Liver (tissue), 8 donors: ENCODE measurements at regions not wholly inside any gene's neighbourhood (a gene's known extent, or its start where the extent isn't known, plus 50 kb on each side); places are given as distances from the start of the nearest gene placed in this dataset.

ENCODE experiments used
- DNase-seq: peaks from one replicate; pipeline ENCODE4 v3.0.0-alpha.2; 2017; ENCODE audit warnings: low spot score
- H3K27ac ChIP-seq, 2 donors: one replicate each; pipeline ENCODE4 v1.7.0; 2013; ENCODE audit warnings: inconsistent platforms in 2 of 2, low read length in 2 of 2, control low read depth in 1 of 2, low read depth in 1 of 2, mild to moderate bottlenecking in 1 of 2
- H3K27me3 ChIP-seq, 4 donors: one replicate each; pipeline versions ENCODE4 v1.6.1 to v1.7.0; 2013; ENCODE audit warnings: low read length in 3 of 4, inconsistent platforms in 1 of 4, mild to moderate bottlenecking in 1 of 4, moderate library complexity in 1 of 4; ENCODE audit not compliant: control insufficient read depth in 4 of 4, insufficient read depth in 4 of 4
- H3K36me3 ChIP-seq, 4 donors: one replicate each; pipeline versions ENCODE4 v1.6.1 to v1.7.0; 2013; ENCODE audit warnings: low read length in 3 of 4, mild to moderate bottlenecking in 3 of 4, low read depth in 1 of 4, moderate library complexity in 1 of 4; ENCODE audit not compliant: control insufficient read depth in 4 of 4, insufficient read depth in 3 of 4
- H3K4me1 ChIP-seq, 4 donors: one replicate each; pipeline versions ENCODE4 v1.6.1 to v1.7.0; 2013; ENCODE audit warnings: low read length in 3 of 4, mild to moderate bottlenecking in 3 of 4, moderate library complexity in 1 of 4; ENCODE audit not compliant: control insufficient read depth in 4 of 4, insufficient read depth in 4 of 4
- H3K4me3 ChIP-seq, 3 donors: one replicate each; pipeline versions ENCODE4 v1.6.1 to v1.7.0; 2013; ENCODE audit warnings: low read length in 3 of 3, control low read depth in 1 of 3, low read depth in 1 of 3, mild to moderate bottlenecking in 1 of 3
- H3K9ac ChIP-seq, 2 donors: one replicate each; pipeline ENCODE4 v1.7.0; 2013; ENCODE audit warnings: low read length in 2 of 2, mild to moderate bottlenecking in 2 of 2, moderate library complexity in 2 of 2, control low read depth in 1 of 2, low read depth in 1 of 2
- H3K9me3 ChIP-seq, 4 donors: one replicate each; pipeline versions ENCODE4 v1.6.1 to v1.7.0; 2013; ENCODE audit warnings: low read length in 3 of 4; ENCODE audit not compliant: control insufficient read depth in 4 of 4
- EGR1 ChIP-seq, 2 donors: IDR thresholded peaks; 2 replicates each; pipeline ENCODE4 v1.6.1; 2016 to 2018; ENCODE audit warnings: antibody characterized with exemption in 2 of 2, low read depth in 2 of 2
- FOXA1 ChIP-seq: IDR thresholded peaks from 2 replicates; pipeline ENCODE4 v1.6.1; 2016; ENCODE audit warnings: antibody characterized with exemption
- FOXA2 ChIP-seq: IDR thresholded peaks from 2 replicates; pipeline ENCODE4 v1.6.1; 2016; ENCODE audit warnings: antibody characterized with exemption
- GABPA ChIP-seq, 2 donors: IDR thresholded peaks in 1 of 2; conservative IDR thresholded peaks in 1 of 2; 2 replicates each; pipeline ENCODE4 v1.6.1; 2016; ENCODE audit warnings: antibody characterized with exemption in 2 of 2, mild to moderate bottlenecking in 1 of 2, moderate library complexity in 1 of 2
- HNF4A ChIP-seq, 2 donors: conservative IDR thresholded peaks; 2 replicates each; pipeline ENCODE4 v1.6.1; 2016; ENCODE audit warnings: antibody characterized with exemption in 2 of 2, mild to moderate bottlenecking in 2 of 2
- HNF4G ChIP-seq: IDR thresholded peaks from 2 replicates; pipeline ENCODE4 v1.6.1; 2016; ENCODE audit warnings: antibody characterized with exemption
- JUND ChIP-seq, 2 donors: IDR thresholded peaks; 2 replicates each; pipeline ENCODE4 v1.6.1; 2016; ENCODE audit warnings: antibody characterized with exemption in 2 of 2
- NR2F2 ChIP-seq: IDR thresholded peaks from 2 replicates; pipeline ENCODE4 v1.6.1; 2016; ENCODE audit warnings: antibody characterized with exemption
- RAD21 ChIP-seq, 2 donors: IDR thresholded peaks; 2 replicates each; pipeline ENCODE4 v1.6.1; 2016; ENCODE audit warnings: antibody characterized with exemption in 2 of 2, mild to moderate bottlenecking in 2 of 2
- RXRA ChIP-seq, 2 donors: IDR thresholded peaks; 2 replicates each; pipeline ENCODE4 v1.6.1; 2017 to 2018; ENCODE audit warnings: antibody characterized with exemption in 2 of 2, mild to moderate bottlenecking in 1 of 2
- SP1 ChIP-seq: IDR thresholded peaks from 2 replicates; pipeline ENCODE4 v1.6.1; 2018; ENCODE audit warnings: antibody characterized with exemption, mild to moderate bottlenecking
- TAF1 ChIP-seq: conservative IDR thresholded peaks from 2 replicates; pipeline ENCODE4 v1.6.1; 2016; ENCODE audit warnings: antibody characterized with exemption, mild to moderate bottlenecking
- YY1 ChIP-seq: IDR thresholded peaks from 2 replicates; pipeline ENCODE4 v1.6.1; 2016; ENCODE audit warnings: antibody characterized with exemption, mild to moderate bottlenecking
- WGBS: extraction: QIAGEN DNeasy Blood & Tissue Kit; methylation state at CpG from one replicate; pipeline ENCODE4 v1.1.7; 2013; 5-methylcytosine and 5-hydroxymethylcytosine counted together
- TF ChIP-seq, protein P1 (sequence below): IDR thresholded peaks from 2 replicates; pipeline ENCODE4 v1.6.1; 2016; ENCODE audit warnings: antibody characterized with exemption
- TF ChIP-seq, protein P2 (sequence below): IDR thresholded peaks from 2 replicates; pipeline ENCODE4 v1.6.1; 2016; ENCODE audit warnings: antibody characterized with exemption, mild to moderate bottlenecking
- TF ChIP-seq, protein P3 (sequence below): fragments of 150-350 bp; IDR thresholded peaks from 2 replicates; pipeline ENCODE4 v1.5.1; 2017; ENCODE audit warnings: improper control_type of control experiment, low read depth, low read length; ENCODE audit not compliant: missing input control
- TF ChIP-seq, protein P4 (sequence below): IDR thresholded peaks from 2 replicates; pipeline ENCODE4 v1.6.1; 2016; ENCODE audit warnings: antibody characterized with exemption
- TF ChIP-seq, protein P5 (sequence below): IDR thresholded peaks from 2 replicates; pipeline ENCODE4 v1.6.1; 2016; ENCODE audit warnings: antibody characterized with exemption
- donor health status: healthy.
- donor health status: healthy.
- donor health status: healthy.
- donor health status: healthy.
- donor health status: healthy.

DNA sequence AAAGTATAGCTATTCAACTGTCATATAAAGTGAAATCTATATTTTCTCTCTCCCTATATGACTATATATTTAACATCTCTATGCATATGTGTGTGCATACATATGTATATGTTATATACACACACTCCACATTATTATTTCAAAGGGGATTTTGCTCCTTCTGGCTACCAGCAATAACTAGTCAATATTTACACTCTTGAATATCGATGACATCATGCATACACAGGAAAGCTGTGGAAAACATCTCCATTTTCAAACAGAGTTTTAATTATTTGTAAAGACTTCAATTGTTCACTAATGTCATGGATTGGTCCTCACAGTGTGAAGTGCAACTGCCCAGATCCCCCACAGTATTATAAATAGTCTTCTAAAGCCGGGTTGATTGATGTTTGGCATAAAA, 195.9 kb upstream of the TCF4 start:
- H3K9me3 ChIP-seq: no peaks in the 10 kb centered on the region

More for the DNA sequence above, 195.9 kb upstream of the TCF4 start:
- H3K9ac ChIP-seq: no peak overlapping the region
- no peaks in the 10 kb centered on the region for H3K36me3 ChIP-seq
- no peak for DNase-seq
- H3K27me3 ChIP-seq: peaks cover 0 to 3% (median 1%) of the 10 kb centered on the region in 4 donors
- TF ChIP-seq HNF4A (conservative IDR thresholded peaks at IDR 0.05): no peak
- no peak for TF ChIP-seq RAD21 (IDR thresholded peaks at IDR 0.05)
- TF ChIP-seq JUND (IDR thresholded peaks at IDR 0.05): no peak
- no peak for TF ChIP-seq FOXA1
- TF ChIP-seq, protein P1, sequence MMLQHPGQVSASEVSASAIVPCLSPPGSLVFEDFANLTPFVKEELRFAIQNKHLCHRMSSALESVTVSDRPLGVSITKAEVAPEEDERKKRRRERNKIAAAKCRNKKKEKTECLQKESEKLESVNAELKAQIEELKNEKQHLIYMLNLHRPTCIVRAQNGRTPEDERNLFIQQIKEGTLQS: no peak
- TF ChIP-seq, protein P2, sequence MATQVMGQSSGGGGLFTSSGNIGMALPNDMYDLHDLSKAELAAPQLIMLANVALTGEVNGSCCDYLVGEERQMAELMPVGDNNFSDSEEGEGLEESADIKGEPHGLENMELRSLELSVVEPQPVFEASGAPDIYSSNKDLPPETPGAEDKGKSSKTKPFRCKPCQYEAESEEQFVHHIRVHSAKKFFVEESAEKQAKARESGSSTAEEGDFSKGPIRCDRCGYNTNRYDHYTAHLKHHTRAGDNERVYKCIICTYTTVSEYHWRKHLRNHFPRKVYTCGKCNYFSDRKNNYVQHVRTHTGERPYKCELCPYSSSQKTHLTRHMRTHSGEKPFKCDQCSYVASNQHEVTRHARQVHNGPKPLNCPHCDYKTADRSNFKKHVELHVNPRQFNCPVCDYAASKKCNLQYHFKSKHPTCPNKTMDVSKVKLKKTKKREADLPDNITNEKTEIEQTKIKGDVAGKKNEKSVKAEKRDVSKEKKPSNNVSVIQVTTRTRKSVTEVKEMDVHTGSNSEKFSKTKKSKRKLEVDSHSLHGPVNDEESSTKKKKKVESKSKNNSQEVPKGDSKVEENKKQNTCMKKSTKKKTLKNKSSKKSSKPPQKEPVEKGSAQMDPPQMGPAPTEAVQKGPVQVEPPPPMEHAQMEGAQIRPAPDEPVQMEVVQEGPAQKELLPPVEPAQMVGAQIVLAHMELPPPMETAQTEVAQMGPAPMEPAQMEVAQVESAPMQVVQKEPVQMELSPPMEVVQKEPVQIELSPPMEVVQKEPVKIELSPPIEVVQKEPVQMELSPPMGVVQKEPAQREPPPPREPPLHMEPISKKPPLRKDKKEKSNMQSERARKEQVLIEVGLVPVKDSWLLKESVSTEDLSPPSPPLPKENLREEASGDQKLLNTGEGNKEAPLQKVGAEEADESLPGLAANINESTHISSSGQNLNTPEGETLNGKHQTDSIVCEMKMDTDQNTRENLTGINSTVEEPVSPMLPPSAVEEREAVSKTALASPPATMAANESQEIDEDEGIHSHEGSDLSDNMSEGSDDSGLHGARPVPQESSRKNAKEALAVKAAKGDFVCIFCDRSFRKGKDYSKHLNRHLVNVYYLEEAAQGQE: no peak
- no peak for TF ChIP-seq RXRA (IDR thresholded peaks at IDR 0.05)
- no peak for TF ChIP-seq GABPA (IDR thresholded peaks at IDR 0.05 in 1 of 2, conservative IDR thresholded peaks at IDR 0.05 in 1 of 2)
- TF ChIP-seq NR2F2: no peak
- no peak for TF ChIP-seq TAF1
- TF ChIP-seq EGR1 (IDR thresholded peaks at IDR 0.05; ENCODE audit: low read depth in 2 of 2): no peak
- TF ChIP-seq, protein P3, sequence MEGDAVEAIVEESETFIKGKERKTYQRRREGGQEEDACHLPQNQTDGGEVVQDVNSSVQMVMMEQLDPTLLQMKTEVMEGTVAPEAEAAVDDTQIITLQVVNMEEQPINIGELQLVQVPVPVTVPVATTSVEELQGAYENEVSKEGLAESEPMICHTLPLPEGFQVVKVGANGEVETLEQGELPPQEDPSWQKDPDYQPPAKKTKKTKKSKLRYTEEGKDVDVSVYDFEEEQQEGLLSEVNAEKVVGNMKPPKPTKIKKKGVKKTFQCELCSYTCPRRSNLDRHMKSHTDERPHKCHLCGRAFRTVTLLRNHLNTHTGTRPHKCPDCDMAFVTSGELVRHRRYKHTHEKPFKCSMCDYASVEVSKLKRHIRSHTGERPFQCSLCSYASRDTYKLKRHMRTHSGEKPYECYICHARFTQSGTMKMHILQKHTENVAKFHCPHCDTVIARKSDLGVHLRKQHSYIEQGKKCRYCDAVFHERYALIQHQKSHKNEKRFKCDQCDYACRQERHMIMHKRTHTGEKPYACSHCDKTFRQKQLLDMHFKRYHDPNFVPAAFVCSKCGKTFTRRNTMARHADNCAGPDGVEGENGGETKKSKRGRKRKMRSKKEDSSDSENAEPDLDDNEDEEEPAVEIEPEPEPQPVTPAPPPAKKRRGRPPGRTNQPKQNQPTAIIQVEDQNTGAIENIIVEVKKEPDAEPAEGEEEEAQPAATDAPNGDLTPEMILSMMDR: no peak
- TF ChIP-seq YY1: no peak
- no peak for TF ChIP-seq FOXA2
- no peak for TF ChIP-seq SP1
- TF ChIP-seq, protein P4, sequence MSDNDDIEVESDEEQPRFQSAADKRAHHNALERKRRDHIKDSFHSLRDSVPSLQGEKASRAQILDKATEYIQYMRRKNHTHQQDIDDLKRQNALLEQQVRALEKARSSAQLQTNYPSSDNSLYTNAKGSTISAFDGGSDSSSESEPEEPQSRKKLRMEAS: no peak
- TF ChIP-seq HNF4G: no peak
- TF ChIP-seq, protein P5, sequence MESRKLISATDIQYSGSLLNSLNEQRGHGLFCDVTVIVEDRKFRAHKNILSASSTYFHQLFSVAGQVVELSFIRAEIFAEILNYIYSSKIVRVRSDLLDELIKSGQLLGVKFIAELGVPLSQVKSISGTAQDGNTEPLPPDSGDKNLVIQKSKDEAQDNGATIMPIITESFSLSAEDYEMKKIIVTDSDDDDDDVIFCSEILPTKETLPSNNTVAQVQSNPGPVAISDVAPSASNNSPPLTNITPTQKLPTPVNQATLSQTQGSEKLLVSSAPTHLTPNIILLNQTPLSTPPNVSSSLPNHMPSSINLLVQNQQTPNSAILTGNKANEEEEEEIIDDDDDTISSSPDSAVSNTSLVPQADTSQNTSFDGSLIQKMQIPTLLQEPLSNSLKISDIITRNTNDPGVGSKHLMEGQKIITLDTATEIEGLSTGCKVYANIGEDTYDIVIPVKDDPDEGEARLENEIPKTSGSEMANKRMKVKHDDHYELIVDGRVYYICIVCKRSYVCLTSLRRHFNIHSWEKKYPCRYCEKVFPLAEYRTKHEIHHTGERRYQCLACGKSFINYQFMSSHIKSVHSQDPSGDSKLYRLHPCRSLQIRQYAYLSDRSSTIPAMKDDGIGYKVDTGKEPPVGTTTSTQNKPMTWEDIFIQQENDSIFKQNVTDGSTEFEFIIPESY: no peak
- peaks cover 0 to 9% (median 3%) of the 10 kb centered on the region in 4 donors for H3K4me1 ChIP-seq
- H3K4me3 ChIP-seq: no peak overlapping the region
- 69% methylated on average over 2 of the region's 2 CpGs for WGBS
- H3K27ac ChIP-seq: no peak overlapping the region
